Ascending aorta (tissue), 2 donors: ENCODE measurements at regions not wholly inside any gene's neighbourhood (a gene's known extent, or its start where the extent isn't known, plus 50 kb on each side); places are given as distances from the start of the nearest gene placed in this dataset.

ENCODE experiments used
- DNase-seq, 2 donors: peaks; one replicate each; pipeline ENCODE4 v3.0.0-alpha.2; 2019; ENCODE audit warnings: low spot score in 2 of 2
- H3K27ac ChIP-seq, 2 donors: fragments of 200-600 bp; sonication (generic); one replicate each; pipeline ENCODE4 v1.5.1; 2016 to 2017; ENCODE audit warnings: mild to moderate bottlenecking in 1 of 2
- H3K27me3 ChIP-seq: fragments of 200-600 bp; sonication (generic); one replicate; pipeline ENCODE4 v1.5.1; 2017
- H3K36me3 ChIP-seq, 2 donors: fragments of 200-600 bp; sonication (generic); one replicate each; pipeline ENCODE4 v1.5.1; 2016
- H3K4me1 ChIP-seq, 2 donors: fragments of 200-600 bp; sonication (generic); one replicate each; pipeline ENCODE4 v1.5.1; 2016 to 2017; ENCODE audit warnings: mild to moderate bottlenecking in 1 of 2
- H3K4me3 ChIP-seq, 2 donors: fragments of 200-600 bp; sonication (generic); one replicate each; pipeline ENCODE4 v1.5.1; 2016 to 2017; ENCODE audit warnings: mild to moderate bottlenecking in 1 of 2
- H3K9me3 ChIP-seq, 2 donors: fragments of 200-600 bp; sonication (generic); one replicate each; pipeline ENCODE4 v1.5.1; 2016
- CTCF ChIP-seq, 3 experiments: fragments of 200-600 bp in 2 of 3; fragments of 450-650 bp in 1 of 3; sonication (generic) in 2 of 3; IDR thresholded peaks; one replicate each; pipeline ENCODE4 v1.5.1; 2016 to 2019; ENCODE audit warnings: antibody characterized with exemption in 3 of 3, mild to moderate bottlenecking in 1 of 3, moderate library complexity in 1 of 3
- intact Hi-C: fragments of 100-400 bp; cut with DNase I; formaldehyde crosslinking; loops from one replicate; pipeline ENCODE4 v1.15.1; 2023

GRCh38 chr1:57831624-57832023 lies 407.8 kb upstream of the DAB1 start:
- TF ChIP-seq CTCF (IDR thresholded peaks at IDR 0.05): no peak
- DNase-seq: no peak

DNA sequence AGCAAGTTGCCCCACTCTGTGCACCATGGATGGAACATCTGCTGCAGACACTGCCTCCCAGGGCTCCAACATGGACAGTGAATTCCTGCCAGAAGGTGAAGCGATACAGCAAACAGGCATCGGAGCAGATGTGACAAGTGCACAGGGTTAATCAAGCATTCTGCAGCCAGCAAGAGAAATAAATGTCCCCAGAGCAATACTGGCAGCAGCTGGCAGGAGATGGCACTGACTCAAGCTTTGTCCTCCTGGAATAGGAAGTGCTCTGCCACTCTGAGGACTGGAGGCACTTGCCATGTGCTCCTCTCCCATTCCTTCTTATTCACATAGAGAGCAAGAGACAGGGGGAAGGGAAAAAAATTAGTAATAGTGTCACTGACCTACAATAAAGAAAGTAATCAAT lies 402.7 kb upstream of the DAB1 start:
- H3K36me3 ChIP-seq: no peaks in the 10 kb centered on the region
- H3K27me3 ChIP-seq: no peaks in the 10 kb centered on the region
- intact Hi-C loops: no loop called here
- no peaks in the 10 kb centered on the region for H3K9me3 ChIP-seq
- no peak overlapping the region for H3K27ac ChIP-seq
- no peak overlapping the region for H3K4me3 ChIP-seq
- TF ChIP-seq CTCF (IDR thresholded peaks at IDR 0.05): no peak
- H3K4me1 ChIP-seq: no peaks in the 10 kb centered on the region
- no peak for DNase-seq

More at GRCh38 chr1:57831624-57832023, 407.8 kb upstream of the DAB1 start:
- no peaks in the 10 kb centered on the region for H3K27me3 ChIP-seq
- no peaks in the 10 kb centered on the region for H3K4me1 ChIP-seq
- no peak overlapping the region for H3K4me3 ChIP-seq
- H3K27ac ChIP-seq: no peak overlapping the region
- no peaks in the 10 kb centered on the region for H3K36me3 ChIP-seq
- intact Hi-C loops: no loop called here
- no peaks in the 10 kb centered on the region for H3K9me3 ChIP-seq

- no peaks in the 10 kb centered on the region for H3K27me3 ChIP-seq
- DNase-seq: no peak
- no peaks in the 10 kb centered on the region for H3K4me1 ChIP-seq
- TF ChIP-seq CTCF (IDR thresholded peaks at IDR 0.05): no peak
- H3K4me3 ChIP-seq: no peak overlapping the region
- no peaks in the 10 kb centered on the region for H3K36me3 ChIP-seq
- no peak overlapping the region for H3K27ac ChIP-seq
- intact Hi-C loops: no loop called here
- H3K9me3 ChIP-seq: no peaks in the 10 kb centered on the region
These were observed 400.7 kb upstream of the DAB1 start for GRCh38 chr1:57824535-57824934.

DNA sequence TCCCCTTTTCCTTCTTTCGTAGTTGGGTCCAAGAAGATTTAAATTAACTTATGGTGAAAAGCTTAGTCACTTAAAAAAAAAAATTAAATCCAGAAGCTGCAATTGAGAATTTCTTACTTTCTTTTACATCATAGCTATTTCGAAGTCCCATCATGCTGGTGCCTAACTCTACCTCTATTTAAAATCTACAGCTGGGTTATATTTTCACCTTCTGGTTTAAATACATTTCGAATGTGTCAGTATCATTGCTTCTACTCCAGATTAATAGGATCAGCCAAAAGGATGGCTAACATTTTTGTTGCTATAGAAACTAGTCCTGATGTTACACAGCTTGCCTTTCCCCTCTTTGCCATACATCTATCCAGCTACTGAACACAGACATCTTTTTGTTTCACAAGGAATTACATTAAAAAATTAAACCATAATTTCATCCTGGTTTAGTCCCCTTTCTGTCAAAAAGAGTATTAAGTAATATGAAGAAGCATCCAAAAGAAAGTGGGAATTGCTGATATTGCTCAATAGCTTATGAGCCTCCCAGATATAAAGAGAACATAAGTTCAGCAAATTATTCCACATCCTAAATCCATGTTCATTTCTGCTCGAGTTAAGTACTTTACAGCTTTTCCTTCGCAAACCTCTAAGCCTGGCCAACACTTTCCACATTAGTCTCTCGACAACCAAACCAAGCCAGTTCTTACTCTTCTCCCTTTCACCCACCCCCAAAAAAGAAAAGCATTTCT lies 396.7 kb upstream of the DAB1 start:
- Histone ChIP-seq H3K27me3 (no peaks in the 10 kb centered on the region), H3K9me3 (no peaks in the 10 kb centered on the region), H3K36me3 (no peaks in the 10 kb centered on the region), H3K4me1 (no peaks in the 10 kb centered on the region), H3K27ac (no peak overlapping the region), H3K4me3 (no peak overlapping the region)
- no peak for TF ChIP-seq CTCF (IDR thresholded peaks at IDR 0.05)
- intact Hi-C loops: no loop called here
- DNase-seq: no peak

- Histone ChIP-seq H3K4me3 (no peak overlapping the region), H3K27ac (no peak overlapping the region), H3K27me3 (no peaks in the 10 kb centered on the region), H3K36me3 (no peaks in the 10 kb centered on the region), H3K4me1 (no peaks in the 10 kb centered on the region), H3K9me3 (no peaks in the 10 kb centered on the region)
- no peak for DNase-seq
- TF ChIP-seq CTCF (IDR thresholded peaks at IDR 0.05): no peak
- intact Hi-C loops: no loop called here
These were observed 396.0 kb upstream of the DAB1 start for GRCh38 chr1:57819893-57820292.

DNA sequence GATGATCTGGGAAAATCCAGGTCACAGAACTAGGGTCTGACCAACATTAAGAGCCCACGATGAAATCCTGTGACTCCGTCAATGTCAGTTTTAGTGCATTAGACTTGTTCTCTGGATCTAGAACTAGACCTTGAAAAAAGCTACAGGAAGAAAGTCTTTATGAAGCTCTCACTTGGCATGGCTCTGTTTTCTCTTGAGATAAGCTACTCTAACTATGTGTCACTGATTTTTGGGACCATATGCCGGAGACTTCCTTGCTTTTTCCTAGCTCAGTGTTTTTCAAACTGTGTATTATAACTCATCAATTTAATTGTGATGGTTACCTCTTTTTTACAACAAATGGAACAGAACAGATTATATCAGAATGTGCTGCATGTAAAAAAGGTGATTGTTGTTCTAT lies 379.7 kb upstream of the DAB1 start:
- Histone ChIP-seq H3K4me3 (no peak overlapping the region), H3K27me3 (no peaks in the 10 kb centered on the region), H3K36me3 (no peaks in the 10 kb centered on the region), H3K27ac (no peak overlapping the region), H3K4me1 (no peaks in the 10 kb centered on the region), H3K9me3 (no peaks in the 10 kb centered on the region)
- intact Hi-C loops: no loop called here
- DNase-seq: no peak
- no peak for TF ChIP-seq CTCF (IDR thresholded peaks at IDR 0.05)
